Gastroesophageal sphincter (tissue), 4 donors: ENCODE measurements at regions not wholly inside any gene's neighbourhood (a gene's known extent, or its start where the extent isn't known, plus 50 kb on each side); places are given as distances from the start of the nearest gene placed in this dataset.

ENCODE experiments used
- ATAC-seq: fragments of 150-250 bp; one replicate; pipeline ENCODE4 v1.9.1; 2016; ENCODE audit warnings: mild to moderate bottlenecking, moderate library complexity
- H3K27ac ChIP-seq, 4 donors: fragments of 200-600 bp; sonication (generic) in 3 of 4; 1 replicate in 3 of 4; 2 replicates in 1 of 4; pipeline ENCODE4 v1.5.1; 2016 to 2019
- H3K27me3 ChIP-seq: fragments of 200-600 bp; sonication (generic); one replicate; pipeline ENCODE4 v1.5.1; 2019
- H3K36me3 ChIP-seq, 2 donors: fragments of 200-600 bp; sonication (generic); one replicate each; pipeline ENCODE4 v1.5.1; 2019; ENCODE audit warnings: control low read depth in 1 of 2
- H3K4me1 ChIP-seq, 3 donors: fragments of 200-600 bp; sonication (generic); 1 replicate in 2 of 3; 2 replicates in 1 of 3; pipeline ENCODE4 v1.5.1; 2016 to 2019; ENCODE audit warnings: control low read depth in 2 of 3
- H3K4me3 ChIP-seq, 2 donors: fragments of 200-600 bp; sonication (generic); one replicate each; pipeline ENCODE4 v1.5.1; 2019; ENCODE audit warnings: mild to moderate bottlenecking in 1 of 2, moderate library complexity in 1 of 2
- H3K9me3 ChIP-seq, 3 donors: fragments of 200-600 bp; sonication (generic); one replicate each; pipeline ENCODE4 v1.5.1; 2017 to 2019; ENCODE audit warnings: control low read depth in 2 of 3
- EP300 ChIP-seq: sonication (generic); formaldehyde crosslinking; IDR thresholded peaks from one replicate; pipeline ENCODE4 v1.6.1; 2017; ENCODE audit warnings: antibody characterized with exemption, mild to moderate bottlenecking
- POLR2A ChIP-seq, 2 donors: fragments of 450-650 bp; IDR thresholded peaks; one replicate each; pipeline ENCODE4 v1.6.1; 2017; ENCODE audit warnings: antibody characterized with exemption in 2 of 2, mild to moderate bottlenecking in 2 of 2, moderate library complexity in 1 of 2
- POLR2AphosphoS5 ChIP-seq: sonication (generic); formaldehyde crosslinking; IDR thresholded peaks from one replicate; pipeline ENCODE4 v1.6.1; 2017; ENCODE audit warnings: antibody characterized with exemption
- WGBS, 2 donors: methylation state at CpG; one replicate each; pipeline ENCODE4 v1.1.5; 2018; ENCODE audit warnings: low coverage in 1 of 2; 5-methylcytosine and 5-hydroxymethylcytosine counted together
- TF ChIP-seq, protein P1 (sequence below), 4 experiments: fragments of 200-600 bp in 2 of 4; fragments of 450-650 bp in 2 of 4; sonication (generic) in 1 of 4; IDR thresholded peaks; one replicate each; pipeline ENCODE4 v1.5.1; 2017 to 2019; ENCODE audit warnings: antibody characterized with exemption in 4 of 4, mild to moderate bottlenecking in 2 of 4, moderate library complexity in 2 of 4

- no peak for ATAC-seq
- Histone ChIP-seq H3K4me1 (no peaks in the 10 kb centered on the region), H3K9me3 (no peaks in the 10 kb centered on the region), H3K36me3 (no peaks in the 10 kb centered on the region), H3K27ac (no peak overlapping the region), H3K4me3 (no peak overlapping the region), H3K27me3 (peaks cover 24% of the 10 kb centered on the region)
- TF ChIP-seq POLR2A (IDR thresholded peaks at IDR 0.05) (no peak), EP300 (no peak), POLR2AphosphoS5 (no peak)
- TF ChIP-seq, protein P1, sequence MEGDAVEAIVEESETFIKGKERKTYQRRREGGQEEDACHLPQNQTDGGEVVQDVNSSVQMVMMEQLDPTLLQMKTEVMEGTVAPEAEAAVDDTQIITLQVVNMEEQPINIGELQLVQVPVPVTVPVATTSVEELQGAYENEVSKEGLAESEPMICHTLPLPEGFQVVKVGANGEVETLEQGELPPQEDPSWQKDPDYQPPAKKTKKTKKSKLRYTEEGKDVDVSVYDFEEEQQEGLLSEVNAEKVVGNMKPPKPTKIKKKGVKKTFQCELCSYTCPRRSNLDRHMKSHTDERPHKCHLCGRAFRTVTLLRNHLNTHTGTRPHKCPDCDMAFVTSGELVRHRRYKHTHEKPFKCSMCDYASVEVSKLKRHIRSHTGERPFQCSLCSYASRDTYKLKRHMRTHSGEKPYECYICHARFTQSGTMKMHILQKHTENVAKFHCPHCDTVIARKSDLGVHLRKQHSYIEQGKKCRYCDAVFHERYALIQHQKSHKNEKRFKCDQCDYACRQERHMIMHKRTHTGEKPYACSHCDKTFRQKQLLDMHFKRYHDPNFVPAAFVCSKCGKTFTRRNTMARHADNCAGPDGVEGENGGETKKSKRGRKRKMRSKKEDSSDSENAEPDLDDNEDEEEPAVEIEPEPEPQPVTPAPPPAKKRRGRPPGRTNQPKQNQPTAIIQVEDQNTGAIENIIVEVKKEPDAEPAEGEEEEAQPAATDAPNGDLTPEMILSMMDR (IDR thresholded peaks at IDR 0.05), result no peak
- 80% methylated on average over 4 of the region's 5 CpGs; no CpG with 5 or more reads in 1 of the 2 donors for WGBS, 2 donors
These were observed 137.4 kb upstream of the CSF3R start for GRCh38 chr1:36620142-36620541.

DNA sequence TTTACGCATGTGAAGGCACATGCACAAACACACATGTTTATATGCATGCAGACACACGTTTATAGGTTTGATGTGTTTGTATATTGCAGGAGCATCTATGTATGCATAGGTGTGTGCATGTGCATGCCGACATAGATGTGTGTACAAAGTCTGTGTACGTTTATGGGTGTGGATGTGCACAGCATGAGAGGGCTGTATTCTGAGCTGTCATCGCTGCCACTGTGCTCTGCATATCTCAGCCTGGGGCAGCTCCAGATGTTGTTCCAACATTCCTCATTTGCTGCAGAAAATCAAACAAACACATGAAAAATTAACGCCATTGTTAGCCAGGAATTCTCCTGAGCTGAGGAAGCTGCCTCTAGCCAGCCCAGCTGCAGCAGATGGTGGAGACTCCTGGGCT is 132.3 kb upstream of the CSF3R start:
- H3K4me3 ChIP-seq, result no peak overlapping the region
- WGBS, 2 donors, result 38 to 67% methylated on average over 3 to 5 of the region's 6 CpGs
- TF ChIP-seq EP300 (no peak), POLR2AphosphoS5 (no peak), POLR2A (IDR thresholded peaks at IDR 0.05) (no peak)
- TF ChIP-seq, protein P1 (IDR thresholded peaks at IDR 0.05), result no peak
- ATAC-seq, result no peak
- no peak overlapping the region for H3K27ac ChIP-seq
- H3K4me1 ChIP-seq, result no peaks in the 10 kb centered on the region
- H3K36me3 ChIP-seq, result no peaks in the 10 kb centered on the region
- peaks cover 53% of the 10 kb centered on the region for H3K27me3 ChIP-seq
- no peaks in the 10 kb centered on the region for H3K9me3 ChIP-seq

- peaks cover 57% of the 10 kb centered on the region for H3K27me3 ChIP-seq
- TF ChIP-seq EP300 (no peak), POLR2A (IDR thresholded peaks at IDR 0.05) (no peak), POLR2AphosphoS5 (no peak)
- TF ChIP-seq, protein P1 (IDR thresholded peaks at IDR 0.05), result no peak
- H3K4me3 ChIP-seq, result no peak overlapping the region
- H3K9me3 ChIP-seq, result no peaks in the 10 kb centered on the region
- no peak for ATAC-seq
- 60% methylated on average over 1 of the region's 3 CpGs; no CpG with 5 or more reads in 1 of the 2 donors for WGBS, 2 donors
- no peaks in the 10 kb centered on the region for H3K36me3 ChIP-seq
- no peaks in the 10 kb centered on the region for H3K4me1 ChIP-seq
- no peak overlapping the region for H3K27ac ChIP-seq
These were observed 131.9 kb upstream of the CSF3R start for GRCh38 chr1:36614571-36614970.

DNA sequence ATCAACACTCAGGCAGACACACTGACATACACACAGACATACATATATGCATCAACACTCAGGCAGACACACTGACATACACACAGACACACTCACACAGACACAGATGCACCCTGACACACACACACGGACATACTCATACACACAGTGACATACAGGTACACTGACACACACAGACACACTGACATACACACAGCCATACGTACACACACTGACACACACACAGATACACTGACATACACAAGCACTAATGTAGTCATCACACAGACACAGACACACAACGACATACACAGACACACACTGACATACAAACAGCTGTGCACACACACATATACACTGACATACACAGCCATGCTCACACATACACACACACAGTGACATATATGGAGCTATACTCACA is 131.0 kb upstream of the CSF3R start:
- Histone ChIP-seq H3K9me3 (no peaks in the 10 kb centered on the region), H3K27me3 (peaks cover 65% of the 10 kb centered on the region), H3K36me3 (no peaks in the 10 kb centered on the region), H3K4me1 (no peaks in the 10 kb centered on the region), H3K27ac (no peak overlapping the region), H3K4me3 (no peak overlapping the region)
- no CpG with 5 or more reads among the region's 3 CpGs for WGBS, 2 donors
- no peak for TF ChIP-seq POLR2A (IDR thresholded peaks at IDR 0.05)
- TF ChIP-seq POLR2AphosphoS5, result no peak
- TF ChIP-seq EP300, result no peak
- TF ChIP-seq, protein P1 (IDR thresholded peaks at IDR 0.05), result no peak
- no peak for ATAC-seq

- no peak overlapping the region for H3K27ac ChIP-seq
- peaks cover 70% of the 10 kb centered on the region for H3K27me3 ChIP-seq
- 21 to 30% methylated on average over 6 to 8 of the region's 8 CpGs for WGBS, 2 donors
- no peaks in the 10 kb centered on the region for H3K36me3 ChIP-seq
- no peak overlapping the region for H3K4me3 ChIP-seq
- TF ChIP-seq, protein P1 (IDR thresholded peaks at IDR 0.05), result no peak
- TF ChIP-seq POLR2A (IDR thresholded peaks at IDR 0.05) (no peak), POLR2AphosphoS5 (no peak), EP300 (no peak)
- H3K9me3 ChIP-seq, result no peaks in the 10 kb centered on the region
- ATAC-seq, result no peak
- H3K4me1 ChIP-seq, result no peaks in the 10 kb centered on the region
These were observed 130.2 kb upstream of the CSF3R start for GRCh38 chr1:36612881-36613280.
